ENCODE measurements at regions not wholly inside any gene's neighbourhood (a gene's known extent, or its start where the extent isn't known, plus 50 kb on each side); places are given as distances from the start of the nearest gene placed in this dataset.

DNA sequence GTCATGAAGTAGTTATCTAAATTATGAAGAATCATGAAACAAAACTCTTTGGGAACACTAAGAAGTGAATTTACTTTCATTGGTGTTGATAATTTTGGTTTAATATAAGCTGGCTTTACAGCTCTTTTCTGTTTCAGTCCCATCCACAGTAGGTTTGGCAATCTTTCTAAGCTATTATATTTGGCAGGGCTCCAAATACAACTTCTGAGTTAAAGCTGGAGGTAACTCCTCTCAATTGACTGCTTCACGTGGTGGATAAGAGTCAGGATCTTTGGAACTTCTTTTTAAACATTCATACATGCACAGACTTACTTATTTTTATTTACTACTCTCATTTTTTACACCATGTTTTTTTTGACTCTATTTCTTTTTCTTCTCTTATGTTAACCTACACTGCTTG is 106.5 kb upstream of the EPHA3 start:
- H3K9ac ChIP-seq (ENCODE audit: insufficient read depth, low read length): no peak overlapping the region
- TF ChIP-seq, protein P1, sequence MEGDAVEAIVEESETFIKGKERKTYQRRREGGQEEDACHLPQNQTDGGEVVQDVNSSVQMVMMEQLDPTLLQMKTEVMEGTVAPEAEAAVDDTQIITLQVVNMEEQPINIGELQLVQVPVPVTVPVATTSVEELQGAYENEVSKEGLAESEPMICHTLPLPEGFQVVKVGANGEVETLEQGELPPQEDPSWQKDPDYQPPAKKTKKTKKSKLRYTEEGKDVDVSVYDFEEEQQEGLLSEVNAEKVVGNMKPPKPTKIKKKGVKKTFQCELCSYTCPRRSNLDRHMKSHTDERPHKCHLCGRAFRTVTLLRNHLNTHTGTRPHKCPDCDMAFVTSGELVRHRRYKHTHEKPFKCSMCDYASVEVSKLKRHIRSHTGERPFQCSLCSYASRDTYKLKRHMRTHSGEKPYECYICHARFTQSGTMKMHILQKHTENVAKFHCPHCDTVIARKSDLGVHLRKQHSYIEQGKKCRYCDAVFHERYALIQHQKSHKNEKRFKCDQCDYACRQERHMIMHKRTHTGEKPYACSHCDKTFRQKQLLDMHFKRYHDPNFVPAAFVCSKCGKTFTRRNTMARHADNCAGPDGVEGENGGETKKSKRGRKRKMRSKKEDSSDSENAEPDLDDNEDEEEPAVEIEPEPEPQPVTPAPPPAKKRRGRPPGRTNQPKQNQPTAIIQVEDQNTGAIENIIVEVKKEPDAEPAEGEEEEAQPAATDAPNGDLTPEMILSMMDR (conservative IDR thresholded peaks at IDR 0.05 in 1 of 2, IDR thresholded peaks at IDR 0.05 in 1 of 2; ENCODE audit: low read depth in 1 of 2, low read length in 2 of 2): no peak
- no peak for TF ChIP-seq EZH2 (IDR thresholded peaks at IDR 0.05; ENCODE audit: low read length, missing control alignments)
- H3K4me2 ChIP-seq (ENCODE audit: extremely low read depth, insufficient read depth, low read length): no peak overlapping the region
- H3K79me2 ChIP-seq (ENCODE audit: control insufficient read depth, insufficient read depth, low read length): no peaks in the 10 kb centered on the region
- H3K4me1 ChIP-seq (ENCODE audit: control insufficient read depth, extremely low read depth, insufficient read depth, low read length): no peaks in the 10 kb centered on the region
- H3K27ac ChIP-seq (ENCODE audit: insufficient read depth, low read length): no peak overlapping the region
- H3K36me3 ChIP-seq (ENCODE audit: control insufficient read depth, insufficient read depth, low read length): no peaks in the 10 kb centered on the region
- H3K4me3 ChIP-seq (replicated peaks in 1 of 4; ENCODE audit: control extremely low read depth in 1 of 4, insufficient read depth in 1 of 4, low read depth in 3 of 4, low read length in 4 of 4): no peak overlapping the region
- no peaks in the 10 kb centered on the region for H3K9me3 ChIP-seq (ENCODE audit: control insufficient read depth, insufficient read depth, low read depth, low read length)
- DNase-seq (ENCODE audit: low read depth in 2 of 2): peak; percentile 29 to 53
- no peaks in the 10 kb centered on the region for H4K20me1 ChIP-seq (ENCODE audit: control insufficient read depth, extremely low read depth, insufficient read depth, low read length)
- no peak overlapping the region for H2AFZ ChIP-seq (ENCODE audit: low read length)
- no peaks in the 10 kb centered on the region for H3K27me3 ChIP-seq (ENCODE audit: control insufficient read depth, insufficient read depth, low read length)

DNA sequence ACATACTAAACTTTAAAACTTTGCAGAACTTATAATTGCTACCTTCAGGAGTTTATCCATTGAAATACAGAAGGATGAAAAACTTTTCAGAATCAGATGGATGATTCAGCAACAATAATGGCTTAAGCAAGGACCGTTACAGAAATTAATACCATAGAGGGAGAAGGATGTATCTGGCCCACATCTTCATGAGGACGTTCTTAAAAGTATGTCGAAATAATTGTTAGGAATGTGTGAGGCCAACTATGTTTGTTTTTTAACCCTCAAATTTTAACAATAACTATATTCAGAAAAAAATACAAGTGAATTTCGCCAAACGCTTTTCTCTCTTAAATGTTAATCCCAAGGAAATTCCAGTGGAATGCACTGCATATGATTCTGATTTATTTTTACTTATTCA is 105.2 kb upstream of the EPHA3 start:
- H3K36me3 ChIP-seq (ENCODE audit: control insufficient read depth, insufficient read depth, low read length): no peaks in the 10 kb centered on the region
- H3K9ac ChIP-seq (ENCODE audit: insufficient read depth, low read length): no peak overlapping the region
- no peak overlapping the region for H3K4me3 ChIP-seq (replicated peaks in 1 of 4; ENCODE audit: control extremely low read depth in 1 of 4, insufficient read depth in 1 of 4, low read depth in 3 of 4, low read length in 4 of 4)
- H3K79me2 ChIP-seq (ENCODE audit: control insufficient read depth, insufficient read depth, low read length): no peaks in the 10 kb centered on the region
- no peaks in the 10 kb centered on the region for H3K4me1 ChIP-seq (ENCODE audit: control insufficient read depth, extremely low read depth, insufficient read depth, low read length)
- H2AFZ ChIP-seq (ENCODE audit: low read length): no peak overlapping the region
- H3K27me3 ChIP-seq (ENCODE audit: control insufficient read depth, insufficient read depth, low read length): no peaks in the 10 kb centered on the region
- no peak overlapping the region for H3K4me2 ChIP-seq (ENCODE audit: extremely low read depth, insufficient read depth, low read length)
- H3K27ac ChIP-seq (ENCODE audit: insufficient read depth, low read length): no peak overlapping the region
- TF ChIP-seq, protein P1 (conservative IDR thresholded peaks at IDR 0.05 in 1 of 2, IDR thresholded peaks at IDR 0.05 in 1 of 2; ENCODE audit: low read depth in 1 of 2, low read length in 2 of 2): no peak
- TF ChIP-seq EZH2 (IDR thresholded peaks at IDR 0.05; ENCODE audit: low read length, missing control alignments): no peak
- H3K9me3 ChIP-seq (ENCODE audit: control insufficient read depth, insufficient read depth, low read depth, low read length): no peaks in the 10 kb centered on the region
- no peaks in the 10 kb centered on the region for H4K20me1 ChIP-seq (ENCODE audit: control insufficient read depth, extremely low read depth, insufficient read depth, low read length)
- DNase-seq (ENCODE audit: low read depth in 2 of 2): no peak

DNA sequence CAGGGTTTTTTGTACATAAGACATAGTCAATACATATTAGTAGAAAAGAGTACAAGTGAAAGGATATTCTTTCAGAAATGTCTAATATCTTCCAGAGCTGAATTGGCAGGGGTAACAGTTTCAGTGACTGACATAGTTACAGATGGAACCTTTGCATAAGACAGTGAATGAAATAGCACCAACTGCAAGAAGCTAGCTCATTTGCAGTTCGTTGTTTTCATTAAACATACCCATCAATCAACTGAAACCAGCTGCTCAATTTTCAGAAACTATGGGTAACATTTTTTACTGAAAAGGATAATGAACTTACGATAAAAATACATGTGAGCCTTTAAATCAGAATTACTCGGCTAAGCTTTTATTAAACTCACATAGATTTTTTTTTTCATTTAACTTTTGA is 93.9 kb upstream of the EPHA3 start:
- Histone ChIP-seq H3K9me3 (ENCODE audit: control insufficient read depth, insufficient read depth, low read depth, low read length) (no peaks in the 10 kb centered on the region), H3K79me2 (ENCODE audit: control insufficient read depth, insufficient read depth, low read length) (no peaks in the 10 kb centered on the region), H3K27me3 (ENCODE audit: control insufficient read depth, insufficient read depth, low read length) (no peaks in the 10 kb centered on the region), H4K20me1 (ENCODE audit: control insufficient read depth, extremely low read depth, insufficient read depth, low read length) (no peaks in the 10 kb centered on the region), H3K4me2 (ENCODE audit: extremely low read depth, insufficient read depth, low read length) (no peak overlapping the region), H3K36me3 (ENCODE audit: control insufficient read depth, insufficient read depth, low read length) (no peaks in the 10 kb centered on the region), H3K27ac (ENCODE audit: insufficient read depth, low read length) (no peak overlapping the region), H3K4me1 (ENCODE audit: control insufficient read depth, extremely low read depth, insufficient read depth, low read length) (no peaks in the 10 kb centered on the region), H3K9ac (ENCODE audit: insufficient read depth, low read length) (no peak overlapping the region), H3K4me3 (replicated peaks in 1 of 4; ENCODE audit: control extremely low read depth in 1 of 4, insufficient read depth in 1 of 4, low read depth in 3 of 4, low read length in 4 of 4) (no peak overlapping the region), H2AFZ (ENCODE audit: low read length) (no peak overlapping the region)
- no peak for DNase-seq (ENCODE audit: low read depth in 2 of 2)
- TF ChIP-seq, protein P1 (conservative IDR thresholded peaks at IDR 0.05 in 1 of 2, IDR thresholded peaks at IDR 0.05 in 1 of 2; ENCODE audit: low read depth in 1 of 2, low read length in 2 of 2): no peak
- TF ChIP-seq EZH2 (IDR thresholded peaks at IDR 0.05; ENCODE audit: low read length, missing control alignments): no peak
